ENCODE measurements at regions not wholly inside any gene's neighbourhood (a gene's known extent, or its start where the extent isn't known, plus 50 kb on each side); places are given as distances from the start of the nearest gene placed in this dataset.

DNA sequence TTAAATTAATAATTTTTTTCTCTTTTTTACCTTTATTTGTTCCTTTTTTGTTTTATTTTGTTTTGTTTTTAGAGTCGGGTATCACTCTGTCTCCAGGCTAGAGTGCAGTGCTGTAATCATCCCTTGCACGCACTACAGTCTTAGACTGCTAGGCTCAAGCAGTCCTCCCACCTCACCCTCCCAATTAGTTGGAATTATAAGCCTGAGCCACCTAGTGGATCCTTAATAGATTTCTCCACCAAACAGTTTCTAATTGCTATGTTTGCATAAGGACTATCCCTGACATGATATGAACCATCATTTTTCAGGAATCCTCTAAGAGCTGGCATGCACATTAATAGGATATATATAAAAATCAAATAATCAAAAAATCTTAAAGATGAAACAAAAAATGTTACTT is 993.2 kb downstream of the OTOL1 start:
- Mint-ChIP-seq H3K36me3 (ENCODE audit: low read depth) (no peaks in the 10 kb centered on the region), H3K27ac (no peak overlapping the region), H3K27me3 (no peaks in the 10 kb centered on the region), H3K4me3 (no peak overlapping the region), H3K9me3 (peaks cover 2% of the 10 kb centered on the region), H3K4me1 (ENCODE audit: low read depth) (no peaks in the 10 kb centered on the region)

DNA sequence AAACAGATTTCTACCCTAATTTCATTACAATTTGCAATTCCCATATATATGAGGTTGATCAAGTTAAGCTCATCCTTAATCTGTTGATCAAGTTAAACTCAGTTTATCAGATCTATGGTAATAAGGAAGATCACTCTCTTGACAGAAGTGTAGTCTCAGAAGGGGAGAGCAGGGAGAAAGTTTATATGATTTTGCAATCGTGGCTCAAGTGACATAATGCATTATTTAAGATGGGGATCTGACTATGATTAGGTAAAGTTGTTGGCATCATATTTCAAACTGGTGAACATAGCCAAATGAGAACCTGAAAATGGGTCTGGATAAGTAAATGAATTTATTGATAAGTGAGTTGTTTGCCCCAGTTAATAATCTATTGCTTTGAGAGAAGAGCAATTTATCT is 995.3 kb downstream of the OTOL1 start:
- H3K4me3 Mint-ChIP-seq: no peak overlapping the region
- no peaks in the 10 kb centered on the region for H3K27me3 Mint-ChIP-seq
- H3K9me3 Mint-ChIP-seq: peaks cover 6% of the 10 kb centered on the region
- H3K36me3 Mint-ChIP-seq (ENCODE audit: low read depth): no peaks in the 10 kb centered on the region
- H3K4me1 Mint-ChIP-seq (ENCODE audit: low read depth): no peaks in the 10 kb centered on the region
- H3K27ac Mint-ChIP-seq: no peak overlapping the region

DNA sequence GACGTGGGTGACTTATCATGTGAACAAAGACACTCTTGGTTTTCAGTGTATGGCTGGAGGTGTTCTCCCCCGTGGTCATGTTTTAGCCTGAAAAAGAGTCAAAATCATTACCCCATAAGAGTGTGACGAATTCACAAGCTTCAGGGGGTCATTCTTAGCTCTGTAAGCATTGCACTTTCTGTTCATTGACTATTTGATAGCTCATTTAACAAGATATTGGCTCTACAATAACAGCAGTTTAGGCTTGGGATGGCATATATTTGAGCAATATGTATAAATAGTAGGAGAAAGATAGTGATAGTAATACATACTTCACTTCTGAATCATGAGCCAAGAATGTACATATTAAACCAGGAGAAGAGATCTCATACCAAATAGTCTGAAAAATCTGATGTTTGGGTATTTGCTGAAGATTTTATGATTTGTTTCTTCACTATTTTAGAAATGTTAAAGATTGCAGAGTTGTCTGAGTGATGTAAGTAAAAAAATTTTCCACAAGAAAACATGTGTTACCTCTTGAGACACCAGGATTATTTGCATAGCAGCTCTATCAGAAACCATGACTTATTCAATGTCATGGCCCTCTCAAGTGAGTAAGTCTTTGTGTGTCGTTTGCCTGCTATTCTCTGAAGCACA is 996.0 kb downstream of the OTOL1 start:
- Mint-ChIP-seq H3K4me1 (ENCODE audit: low read depth) (no peaks in the 10 kb centered on the region), H3K4me3 (no peak overlapping the region), H3K27me3 (no peaks in the 10 kb centered on the region), H3K36me3 (ENCODE audit: low read depth) (no peaks in the 10 kb centered on the region), H3K27ac (no peak overlapping the region), H3K9me3 (peaks cover 6% of the 10 kb centered on the region)

DNA sequence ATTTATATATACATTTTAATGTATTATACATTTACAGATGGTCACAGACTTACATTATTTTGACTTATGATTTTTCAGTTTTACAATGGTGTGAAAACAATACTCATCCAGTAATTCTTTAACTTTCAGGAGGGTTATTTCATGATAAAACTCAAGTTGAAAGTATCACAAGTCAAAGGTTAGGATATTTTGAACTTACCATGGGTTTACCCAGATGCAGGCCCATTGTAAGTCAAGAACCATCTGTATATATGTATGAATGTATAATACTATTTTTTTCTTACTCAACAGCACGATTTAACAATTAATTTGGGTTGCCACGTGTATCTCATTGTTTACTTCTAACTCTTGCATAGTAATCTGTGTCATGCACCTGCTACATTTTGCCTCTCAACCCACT is 1002.0 kb downstream of the OTOL1 start:
- peaks cover 13% of the 10 kb centered on the region for H3K9me3 Mint-ChIP-seq
- H3K4me1 Mint-ChIP-seq (ENCODE audit: low read depth): no peaks in the 10 kb centered on the region
- H3K36me3 Mint-ChIP-seq (ENCODE audit: low read depth): no peaks in the 10 kb centered on the region

DNA sequence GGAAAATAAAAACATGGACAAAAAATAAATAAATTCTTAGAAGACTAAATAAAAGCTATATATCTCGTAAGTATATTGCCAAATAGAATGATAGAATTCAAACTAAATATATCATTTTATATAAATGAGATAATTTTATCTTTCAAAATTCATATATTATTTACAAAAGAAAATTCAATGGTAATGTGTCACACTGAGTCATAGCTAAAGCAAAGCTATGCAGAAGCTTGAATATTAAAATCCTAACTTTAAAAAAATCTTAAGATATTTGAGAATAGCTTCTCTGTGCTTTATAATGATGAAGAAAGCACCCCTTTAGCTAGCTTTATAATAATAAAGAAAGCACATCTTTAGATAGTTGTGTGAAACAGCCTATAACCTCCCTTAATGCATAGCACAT is 1010.8 kb downstream of the OTOL1 start:
- Mint-ChIP-seq H3K4me3 (no peak overlapping the region), H3K27me3 (no peaks in the 10 kb centered on the region), H3K36me3 (ENCODE audit: low read depth) (no peaks in the 10 kb centered on the region), H3K9me3 (peaks cover 15% of the 10 kb centered on the region), H3K27ac (no peak overlapping the region), H3K4me1 (ENCODE audit: low read depth) (no peaks in the 10 kb centered on the region)

More for the DNA sequence above, 1002.0 kb downstream of the OTOL1 start:
- Mint-ChIP-seq H3K4me3 (no peak overlapping the region), H3K27ac (no peak overlapping the region), H3K27me3 (no peaks in the 10 kb centered on the region)

DNA sequence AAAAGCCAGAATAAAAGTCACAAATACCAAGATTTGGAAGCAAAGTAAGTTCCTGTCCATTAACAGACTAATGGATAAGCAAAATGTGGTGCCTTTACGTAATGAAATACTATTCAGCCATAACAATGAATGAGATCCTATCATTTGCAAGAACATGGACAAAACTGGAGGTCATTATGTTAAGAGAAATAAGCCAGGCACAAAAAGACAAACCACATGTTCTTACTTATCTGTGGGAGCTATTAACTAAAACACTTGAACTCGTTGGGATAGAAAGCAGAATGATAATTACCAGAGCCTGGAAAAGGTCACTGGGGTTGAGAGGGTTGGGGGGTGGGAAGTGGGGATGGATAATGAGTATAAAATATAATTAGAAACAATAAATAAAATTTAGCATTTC is 1015.9 kb downstream of the OTOL1 start:
- Mint-ChIP-seq H3K27me3 (no peaks in the 10 kb centered on the region), H3K4me3 (no peak overlapping the region), H3K36me3 (ENCODE audit: low read depth) (no peaks in the 10 kb centered on the region), H3K9me3 (peaks cover 23% of the 10 kb centered on the region), H3K27ac (no peak overlapping the region), H3K4me1 (ENCODE audit: low read depth) (no peaks in the 10 kb centered on the region)

DNA sequence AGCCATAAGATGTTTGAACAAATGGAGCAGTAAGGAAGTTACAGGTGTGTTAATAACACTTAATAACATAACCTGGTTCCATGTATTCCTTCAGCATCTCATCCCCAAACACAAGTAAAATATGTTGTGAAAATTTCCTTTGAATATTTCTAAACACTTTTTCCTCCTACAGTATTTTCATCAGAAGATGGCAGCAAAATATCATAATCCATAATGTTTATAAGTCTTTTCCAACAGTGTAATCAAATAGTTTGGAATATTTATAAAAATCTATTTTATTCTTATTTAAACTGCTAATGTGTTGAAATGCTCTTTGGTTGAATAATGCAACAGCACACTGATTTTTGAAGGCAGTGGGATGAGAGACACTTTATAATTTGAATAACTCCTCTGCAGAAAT is 1020.5 kb downstream of the OTOL1 start:
- Mint-ChIP-seq H3K27me3 (no peaks in the 10 kb centered on the region), H3K27ac (no peak overlapping the region), H3K9me3 (peaks cover 16% of the 10 kb centered on the region), H3K4me1 (ENCODE audit: low read depth) (no peaks in the 10 kb centered on the region), H3K4me3 (no peak overlapping the region), H3K36me3 (ENCODE audit: low read depth) (no peaks in the 10 kb centered on the region)

DNA sequence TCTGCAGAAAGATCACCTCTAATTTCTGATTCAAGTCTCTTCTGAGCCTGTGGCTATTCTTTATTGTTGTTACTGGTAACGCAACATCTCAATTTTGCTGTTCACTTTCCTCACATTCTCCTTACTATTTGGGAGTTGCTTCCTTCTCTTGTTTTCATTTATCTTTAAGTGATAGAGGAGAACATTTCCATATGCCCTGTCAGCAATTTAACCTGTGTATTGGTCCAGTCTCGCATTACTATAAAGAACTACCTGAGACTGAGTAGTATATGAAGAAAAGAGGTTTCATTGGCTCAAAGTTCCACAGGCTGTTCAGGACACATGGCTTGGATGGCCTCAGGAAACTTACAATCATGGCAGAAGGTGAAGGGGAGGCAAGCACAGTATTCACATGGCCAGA is 1025.1 kb downstream of the OTOL1 start:
- peaks cover 5% of the 10 kb centered on the region for H3K9me3 Mint-ChIP-seq
- no peak overlapping the region for H3K4me3 Mint-ChIP-seq
- H3K36me3 Mint-ChIP-seq (ENCODE audit: low read depth): no peaks in the 10 kb centered on the region

DNA sequence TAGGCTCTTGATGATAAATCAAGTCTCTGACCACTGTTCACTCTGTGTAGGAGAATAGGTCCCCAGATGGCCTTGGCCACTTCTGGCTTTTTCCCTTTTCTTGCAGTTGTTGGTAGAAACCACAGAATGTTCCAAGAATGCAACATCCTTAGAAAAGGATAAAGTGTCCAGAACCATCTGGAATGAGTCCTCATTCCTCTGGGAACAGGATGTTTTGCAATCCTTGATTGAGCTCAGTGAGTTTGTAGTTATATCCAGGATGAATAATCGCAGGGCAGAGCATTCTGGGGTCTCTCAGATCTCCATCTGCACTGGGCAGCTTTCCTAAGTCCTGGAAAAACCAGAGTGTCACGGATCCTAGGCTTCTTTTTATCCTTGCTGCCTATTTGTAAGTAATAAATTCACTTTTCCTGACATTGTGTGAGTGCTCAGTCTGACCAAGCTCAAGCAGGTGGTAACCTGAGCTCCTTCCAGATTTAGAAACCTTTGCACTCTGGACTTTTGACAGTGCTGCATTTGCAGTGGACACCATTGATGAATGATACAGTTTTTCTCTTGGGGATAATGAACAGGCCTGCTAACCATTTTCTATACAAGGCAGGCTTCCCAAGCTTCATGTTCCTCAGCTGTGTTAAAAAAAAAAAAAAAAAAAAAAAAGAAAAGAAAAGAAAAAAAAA is 1028.6 kb downstream of the OTOL1 start:
- peaks cover 5% of the 10 kb centered on the region for H3K9me3 Mint-ChIP-seq
- no peaks in the 10 kb centered on the region for H3K36me3 Mint-ChIP-seq (ENCODE audit: low read depth)
- no peak overlapping the region for H3K4me3 Mint-ChIP-seq
- H3K27me3 Mint-ChIP-seq: no peaks in the 10 kb centered on the region
- H3K27ac Mint-ChIP-seq: no peak overlapping the region
- no peaks in the 10 kb centered on the region for H3K4me1 Mint-ChIP-seq (ENCODE audit: low read depth)

More for the DNA sequence above, 1025.1 kb downstream of the OTOL1 start:
- H3K4me1 Mint-ChIP-seq (ENCODE audit: low read depth): no peaks in the 10 kb centered on the region
- H3K27ac Mint-ChIP-seq: no peak overlapping the region
- H3K27me3 Mint-ChIP-seq: no peaks in the 10 kb centered on the region

DNA sequence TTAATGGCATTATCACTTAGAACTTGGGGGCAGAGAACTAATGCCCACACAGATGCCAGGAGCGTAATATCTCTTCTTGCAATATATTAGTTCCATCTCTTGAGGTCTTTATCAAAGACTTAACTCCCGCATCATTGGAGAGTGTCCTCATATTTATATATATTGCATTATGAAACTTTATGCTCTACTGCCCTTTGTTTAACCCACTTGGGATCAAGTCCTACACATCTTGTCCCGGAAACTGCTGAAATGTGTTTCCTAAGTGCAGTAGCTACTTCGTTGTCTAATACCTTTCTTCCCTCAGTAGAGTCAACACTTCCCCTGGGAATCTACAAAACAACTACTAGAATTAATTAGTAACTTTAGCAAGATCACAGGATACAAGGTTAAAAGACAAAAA is 1029.2 kb downstream of the OTOL1 start:
- H3K27ac Mint-ChIP-seq: no peak overlapping the region
- no peaks in the 10 kb centered on the region for H3K27me3 Mint-ChIP-seq
- no peaks in the 10 kb centered on the region for H3K4me1 Mint-ChIP-seq (ENCODE audit: low read depth)
- peaks cover 5% of the 10 kb centered on the region for H3K9me3 Mint-ChIP-seq
- H3K36me3 Mint-ChIP-seq (ENCODE audit: low read depth): no peaks in the 10 kb centered on the region
- H3K4me3 Mint-ChIP-seq: no peak overlapping the region

DNA sequence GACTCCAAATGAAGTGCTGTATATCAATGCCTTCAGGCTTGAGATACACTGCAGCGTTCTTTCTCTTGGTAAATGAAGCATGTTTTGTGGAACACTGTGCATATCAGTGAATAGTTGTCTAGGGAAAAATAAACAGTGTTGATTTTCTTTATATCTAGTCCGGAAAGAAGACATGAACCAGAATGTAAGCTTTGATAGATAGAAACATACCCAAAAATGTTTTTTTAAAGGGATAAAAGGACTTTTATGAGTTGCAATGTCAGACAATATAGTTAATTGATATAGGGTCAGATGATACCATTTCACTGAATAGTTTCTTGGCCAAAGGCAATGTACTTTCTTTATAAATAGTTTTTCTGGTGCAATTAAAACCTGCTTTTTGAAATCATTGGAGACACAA is 1037.8 kb downstream of the OTOL1 start:
- Mint-ChIP-seq H3K4me1 (ENCODE audit: low read depth) (no peaks in the 10 kb centered on the region), H3K27me3 (no peaks in the 10 kb centered on the region), H3K27ac (no peak overlapping the region), H3K4me3 (no peak overlapping the region), H3K9me3 (peaks cover 4% of the 10 kb centered on the region), H3K36me3 (ENCODE audit: low read depth) (no peaks in the 10 kb centered on the region)

DNA sequence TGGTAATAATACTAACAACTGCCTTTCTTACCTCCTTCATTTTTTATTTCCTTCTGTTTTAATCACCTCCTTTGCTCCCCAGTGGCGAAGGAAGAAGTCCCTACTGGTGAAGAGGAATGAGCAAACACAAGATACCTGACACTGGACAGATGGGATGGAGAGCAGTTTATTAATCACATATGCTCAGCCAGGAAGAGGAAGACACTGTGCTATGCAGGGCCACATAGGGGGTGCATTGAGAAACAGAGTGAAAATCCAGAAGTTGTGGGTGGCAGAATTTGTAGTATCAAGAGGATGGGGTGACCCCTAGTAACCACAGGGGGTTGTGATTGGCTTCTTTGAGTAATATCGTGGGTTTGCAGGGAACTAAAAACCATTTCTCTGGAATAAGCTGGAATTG is 1041.9 kb downstream of the OTOL1 start:
- Mint-ChIP-seq H3K27ac (no peak overlapping the region), H3K27me3 (no peaks in the 10 kb centered on the region), H3K4me3 (no peak overlapping the region), H3K4me1 (ENCODE audit: low read depth) (no peaks in the 10 kb centered on the region), H3K9me3 (peaks cover 4% of the 10 kb centered on the region), H3K36me3 (ENCODE audit: low read depth) (no peaks in the 10 kb centered on the region)

DNA sequence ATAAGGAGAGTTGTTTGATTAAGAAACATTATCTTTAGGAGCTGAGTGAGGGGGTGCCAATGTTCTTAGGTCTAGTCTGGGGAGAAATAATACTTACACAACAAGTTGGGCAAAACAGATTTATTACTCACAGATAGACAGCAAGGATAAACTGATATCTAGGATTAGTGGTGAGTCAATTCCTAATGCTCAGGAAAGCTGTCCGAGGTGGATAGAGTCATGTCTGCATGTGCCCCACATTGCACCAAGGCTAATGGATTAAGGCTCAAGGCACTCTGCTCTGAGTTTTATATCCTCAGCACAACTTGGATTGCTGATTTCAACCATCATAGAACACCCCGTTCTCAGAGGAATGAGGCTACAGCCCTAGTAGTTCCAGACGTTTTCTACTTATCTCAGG is 1042.3 kb downstream of the OTOL1 start:
- H3K4me3 Mint-ChIP-seq: no peak overlapping the region
- H3K9me3 Mint-ChIP-seq: peaks cover 4% of the 10 kb centered on the region
- H3K36me3 Mint-ChIP-seq (ENCODE audit: low read depth): no peaks in the 10 kb centered on the region
- H3K27ac Mint-ChIP-seq: no peak overlapping the region
- no peaks in the 10 kb centered on the region for H3K4me1 Mint-ChIP-seq (ENCODE audit: low read depth)
- H3K27me3 Mint-ChIP-seq: no peaks in the 10 kb centered on the region

DNA sequence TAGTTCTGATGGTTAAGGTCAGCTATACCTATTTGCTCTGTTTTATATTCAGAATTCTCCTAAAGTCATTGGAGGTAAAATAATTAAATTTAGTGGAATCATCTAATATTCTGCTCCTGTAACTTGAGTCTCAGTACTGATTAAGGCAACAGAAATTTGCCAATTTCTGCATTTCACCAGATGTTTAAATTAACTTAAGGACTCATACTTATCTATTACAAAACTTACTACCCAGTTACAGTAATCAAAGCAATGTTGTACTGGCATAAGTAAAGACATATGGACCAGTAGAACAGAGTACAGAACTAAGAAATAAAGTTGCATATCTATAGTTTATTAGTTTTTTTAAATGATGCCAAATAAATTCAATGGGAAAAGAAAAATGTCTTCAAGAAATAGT is 1043.8 kb downstream of the OTOL1 start:
- H3K27ac Mint-ChIP-seq: no peak overlapping the region
- H3K9me3 Mint-ChIP-seq: no peaks in the 10 kb centered on the region
- no peaks in the 10 kb centered on the region for H3K4me1 Mint-ChIP-seq (ENCODE audit: low read depth)
- H3K36me3 Mint-ChIP-seq (ENCODE audit: low read depth): no peaks in the 10 kb centered on the region
- no peak overlapping the region for H3K4me3 Mint-ChIP-seq
- no peaks in the 10 kb centered on the region for H3K27me3 Mint-ChIP-seq

DNA sequence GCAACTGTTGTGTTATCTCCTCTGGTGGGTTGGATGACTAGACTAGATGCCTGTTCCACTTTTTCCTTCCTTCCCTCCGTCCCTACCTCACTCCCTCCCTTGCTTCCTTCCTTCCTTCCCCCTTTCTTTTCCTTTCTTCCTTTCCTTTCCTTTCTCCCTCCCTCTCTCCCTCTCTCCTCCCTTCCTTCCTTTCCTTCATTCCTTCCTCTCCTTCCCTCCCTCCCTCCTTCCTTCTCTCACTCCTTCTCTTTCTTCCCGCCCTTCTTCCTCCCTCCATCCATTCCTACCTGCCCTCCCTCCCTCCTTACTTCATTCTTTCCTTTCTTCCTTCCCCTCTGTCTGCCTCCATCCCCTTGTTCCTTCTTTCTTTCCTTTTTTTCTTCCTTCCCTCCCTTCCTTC is 1045.3 kb downstream of the OTOL1 start:
- Mint-ChIP-seq H3K4me1 (ENCODE audit: low read depth) (no peaks in the 10 kb centered on the region), H3K4me3 (no peak overlapping the region), H3K27me3 (no peaks in the 10 kb centered on the region), H3K36me3 (ENCODE audit: low read depth) (no peaks in the 10 kb centered on the region), H3K9me3 (no peaks in the 10 kb centered on the region), H3K27ac (no peak overlapping the region)

DNA sequence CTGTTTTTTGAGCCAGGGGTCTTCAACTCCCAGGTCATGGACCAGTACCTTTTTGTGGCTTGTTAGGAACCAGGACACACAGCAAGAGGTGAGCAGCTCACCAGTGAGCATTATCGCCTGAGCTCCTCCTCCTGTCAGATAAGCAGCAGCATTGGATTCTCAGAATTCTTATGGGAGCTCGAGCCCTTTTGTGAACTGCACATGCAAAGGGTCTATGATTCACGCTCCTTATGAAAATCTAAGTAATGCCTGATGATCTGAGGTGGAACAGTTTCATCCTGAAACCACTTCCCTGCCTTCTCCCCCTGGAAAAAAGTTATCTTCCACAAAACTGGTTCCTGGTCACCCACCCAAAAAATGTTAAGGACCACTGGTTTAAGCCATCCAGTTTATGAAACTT is 1047.6 kb downstream of the OTOL1 start:
- Mint-ChIP-seq H3K27me3 (no peaks in the 10 kb centered on the region), H3K4me3 (no peak overlapping the region), H3K9me3 (no peaks in the 10 kb centered on the region), H3K4me1 (ENCODE audit: low read depth) (no peaks in the 10 kb centered on the region), H3K27ac (no peak overlapping the region), H3K36me3 (ENCODE audit: low read depth) (no peaks in the 10 kb centered on the region)
